ENCODE measurements at regions not wholly inside any gene's neighbourhood (a gene's known extent, or its start where the extent isn't known, plus 50 kb on each side); places are given as distances from the start of the nearest gene placed in this dataset.
"Not testable (repeated sequence)": the region's sequence is repeated elsewhere in the genome, so short reads cannot be mapped to it uniquely, and the experiment has no call there.

- ATAC-seq, result no peak
- no peak overlapping the region for H2AFZ ChIP-seq (ENCODE audit: low read length)
- H3K4me3 ChIP-seq (ENCODE audit: low read length), result no peak overlapping the region
- ChIA-PET POLR2A (ENCODE audit: unreplicated experiment) (no interaction called here), CTCF (interaction anchor here (0.6 kb wide), 1 partner anchor 43 kb away, joined by 6 read pairs; no protein-coding TSS in a partner anchor)
- H3K27ac ChIP-seq (ENCODE audit: low read length), result no peak overlapping the region
- no peak overlapping the region for H3K9ac ChIP-seq (ENCODE audit: low read length)
- no peaks in the 10 kb centered on the region for H3K9me3 ChIP-seq (ENCODE audit: low read length)
- no peaks in the 10 kb centered on the region for H3K27me3 ChIP-seq (ENCODE audit: low read length)
- intact Hi-C loops (cut with micrococcal nuclease), result no loop called here
- no peaks in the 10 kb centered on the region for H3K79me2 ChIP-seq (ENCODE audit: low read length)
- H3K4me2 ChIP-seq (ENCODE audit: low read length), result no peak overlapping the region
- H3K36me3 ChIP-seq (ENCODE audit: low read depth, low read length), result no peaks in the 10 kb centered on the region
- DNase-seq, result no peak
- no peaks in the 10 kb centered on the region for H3K9me2 ChIP-seq (replicated peaks; ENCODE audit: low read length)
- H3F3A ChIP-seq (ENCODE audit: low read length, unreplicated experiment), result no peaks in the 10 kb centered on the region
- TF ChIP-seq EZH2phosphoT487 (IDR thresholded peaks at IDR 0.05; ENCODE audit: borderline replicate concordance, low read length), result no peak
- TF ChIP-seq CTCF (conservative IDR thresholded peaks at IDR 0.05; ENCODE audit: low read depth, low read length), result no peak
- TF ChIP-seq EZH2 (IDR thresholded peaks at IDR 0.05; ENCODE audit: low read length, unreplicated experiment), result no peak
- peaks cover 7% of the 10 kb centered on the region for H3K4me1 ChIP-seq (ENCODE audit: insufficient read depth, low read length)
- BruUV-seq (replicated peaks), result no TSS peak
- H4K20me1 ChIP-seq (ENCODE audit: low read length), result no peaks in the 10 kb centered on the region
Observed at GRCh38 chr6:44000164-44000842, 126.9 kb downstream of the MRPL14 start.

GRCh38 chr6:43999628-44000027 is 127.6 kb downstream of the MRPL14 start:
- Histone ChIP-seq H3K9me2 (replicated peaks; ENCODE audit: low read length) (no peaks in the 10 kb centered on the region), H3F3A (ENCODE audit: low read length, unreplicated experiment) (no peaks in the 10 kb centered on the region), H3K4me3 (ENCODE audit: low read length) (no peak overlapping the region), H3K4me1 (ENCODE audit: insufficient read depth, low read length) (peaks cover 7% of the 10 kb centered on the region), H3K9me3 (ENCODE audit: low read length) (no peaks in the 10 kb centered on the region), H4K20me1 (ENCODE audit: low read length) (no peaks in the 10 kb centered on the region), H3K36me3 (ENCODE audit: low read depth, low read length) (no peaks in the 10 kb centered on the region), H3K4me2 (ENCODE audit: low read length) (no peak overlapping the region), H3K79me2 (ENCODE audit: low read length) (no peaks in the 10 kb centered on the region), H3K9ac (ENCODE audit: low read length) (no peak overlapping the region), H3K27ac (ENCODE audit: low read length) (no peak overlapping the region), H3K27me3 (ENCODE audit: low read length) (no peaks in the 10 kb centered on the region), H2AFZ (ENCODE audit: low read length) (no peak overlapping the region)
- intact Hi-C loops (cut with micrococcal nuclease), result no loop called here
- ChIA-PET CTCF (no interaction called here), POLR2A (ENCODE audit: unreplicated experiment) (no interaction called here)
- ATAC-seq (no peak), DNase-seq (no peak)
- no peak for TF ChIP-seq EZH2 (IDR thresholded peaks at IDR 0.05; ENCODE audit: low read length, unreplicated experiment)
- TF ChIP-seq CTCF (conservative IDR thresholded peaks at IDR 0.05; ENCODE audit: low read depth, low read length), result no peak
- BruUV-seq (replicated peaks), result no TSS peak

- ATAC-seq; CTCF ChIA-PET; DNase-seq; H3F3A ChIP-seq (ENCODE audit: low read length, unreplicated experiment); H3K9me2 ChIP-seq (replicated peaks; ENCODE audit: low read length); H4K20me1 ChIP-seq (ENCODE audit: low read length); H3K79me2 ChIP-seq (ENCODE audit: low read length); H2AFZ ChIP-seq (ENCODE audit: low read length); H3K27ac ChIP-seq (ENCODE audit: low read length); H3K9me3 ChIP-seq (ENCODE audit: low read length); H3K4me2 ChIP-seq (ENCODE audit: low read length); H3K27me3 ChIP-seq (ENCODE audit: low read length); H3K9ac ChIP-seq (ENCODE audit: low read length); H3K36me3 ChIP-seq (ENCODE audit: low read depth, low read length); H3K4me3 ChIP-seq (ENCODE audit: low read length); intact Hi-C loops (cut with micrococcal nuclease); BruUV-seq (replicated peaks): not testable (repeated sequence)
- peaks cover 14% of the 10 kb centered on the region for H3K4me1 ChIP-seq (ENCODE audit: insufficient read depth, low read length)
- POLR2A ChIA-PET (ENCODE audit: unreplicated experiment), result interaction anchor here (0.5 kb wide), 1 partner anchor 359 kb away, joined by 4 read pairs; no protein-coding TSS in a partner anchor
Observed at GRCh38 chr6:43998592-43999243, 128.5 kb downstream of the MRPL14 start.

- H2AFZ ChIP-seq (ENCODE audit: low read length); H3K9me2 ChIP-seq (replicated peaks; ENCODE audit: low read length); POLR2A ChIA-PET (ENCODE audit: unreplicated experiment); CTCF ChIA-PET; H3K79me2 ChIP-seq (ENCODE audit: low read length); H3K27me3 ChIP-seq (ENCODE audit: low read length); H3K9ac ChIP-seq (ENCODE audit: low read length); H3K4me3 ChIP-seq (ENCODE audit: low read length); intact Hi-C loops (cut with micrococcal nuclease); H3K4me2 ChIP-seq (ENCODE audit: low read length); H3F3A ChIP-seq (ENCODE audit: low read length, unreplicated experiment); BruUV-seq (replicated peaks); H3K36me3 ChIP-seq (ENCODE audit: low read depth, low read length); DNase-seq; H3K27ac ChIP-seq (ENCODE audit: low read length); H4K20me1 ChIP-seq (ENCODE audit: low read length); ATAC-seq; H3K9me3 ChIP-seq (ENCODE audit: low read length): not testable (repeated sequence)
- H3K4me1 ChIP-seq (ENCODE audit: insufficient read depth, low read length), result peaks cover 15% of the 10 kb centered on the region
Observed at GRCh38 chr6:43997990-43998585, 129.2 kb downstream of the MRPL14 start.
